PC-3 (cell line): ENCODE measurements at regions not wholly inside any gene's neighbourhood (a gene's known extent, or its start where the extent isn't known, plus 50 kb on each side); places are given as distances from the start of the nearest gene placed in this dataset.

Experiments
- EZH2 ChIP-seq: fragments of 300-600 bp; sonication (generic); IDR thresholded peaks from one replicate; pipeline ENCODE4 v1.6.1; 2017; ENCODE audit warnings: antibody characterized with exemption, mild to moderate bottlenecking, low read length; ENCODE audit not compliant: unreplicated experiment
- EZH2phosphoT487 ChIP-seq: fragments of 300-600 bp; sonication (generic); IDR thresholded peaks from 2 replicates; pipeline ENCODE4 v1.6.1; 2018; ENCODE audit warnings: mild to moderate bottlenecking, antibody characterized with exemption, low read length, borderline replicate concordance
- TF ChIP-seq, protein P1 (sequence below): fragments of 300-600 bp; sonication (generic); conservative IDR thresholded peaks from 2 replicates; pipeline ENCODE4 v1.5.1; 2017; ENCODE audit warnings: antibody characterized with exemption, low read depth, mild to moderate bottlenecking, low read length

DNA sequence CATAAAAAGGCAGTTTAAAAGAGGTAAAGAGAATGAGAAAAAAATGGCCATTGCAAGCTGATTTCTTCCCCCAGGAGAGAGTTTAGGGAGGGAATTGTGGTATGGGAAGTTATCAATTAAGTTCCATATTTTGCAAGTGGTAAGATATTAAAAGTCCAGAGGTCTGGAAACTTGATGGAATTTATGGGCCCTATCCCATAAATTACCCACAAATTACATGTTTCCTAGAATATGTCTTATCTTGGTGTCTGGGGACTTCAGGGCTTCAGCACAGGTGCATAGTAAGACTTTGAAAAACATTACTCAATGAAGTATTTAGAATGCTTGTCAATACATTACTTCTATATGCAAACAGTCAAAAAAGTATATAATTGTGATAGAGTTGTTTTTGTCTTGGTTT lies 614.9 kb upstream of the LRRC4C start:
- TF ChIP-seq, protein P1, sequence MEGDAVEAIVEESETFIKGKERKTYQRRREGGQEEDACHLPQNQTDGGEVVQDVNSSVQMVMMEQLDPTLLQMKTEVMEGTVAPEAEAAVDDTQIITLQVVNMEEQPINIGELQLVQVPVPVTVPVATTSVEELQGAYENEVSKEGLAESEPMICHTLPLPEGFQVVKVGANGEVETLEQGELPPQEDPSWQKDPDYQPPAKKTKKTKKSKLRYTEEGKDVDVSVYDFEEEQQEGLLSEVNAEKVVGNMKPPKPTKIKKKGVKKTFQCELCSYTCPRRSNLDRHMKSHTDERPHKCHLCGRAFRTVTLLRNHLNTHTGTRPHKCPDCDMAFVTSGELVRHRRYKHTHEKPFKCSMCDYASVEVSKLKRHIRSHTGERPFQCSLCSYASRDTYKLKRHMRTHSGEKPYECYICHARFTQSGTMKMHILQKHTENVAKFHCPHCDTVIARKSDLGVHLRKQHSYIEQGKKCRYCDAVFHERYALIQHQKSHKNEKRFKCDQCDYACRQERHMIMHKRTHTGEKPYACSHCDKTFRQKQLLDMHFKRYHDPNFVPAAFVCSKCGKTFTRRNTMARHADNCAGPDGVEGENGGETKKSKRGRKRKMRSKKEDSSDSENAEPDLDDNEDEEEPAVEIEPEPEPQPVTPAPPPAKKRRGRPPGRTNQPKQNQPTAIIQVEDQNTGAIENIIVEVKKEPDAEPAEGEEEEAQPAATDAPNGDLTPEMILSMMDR, result no peak
- TF ChIP-seq EZH2, result no peak
- no peak for TF ChIP-seq EZH2phosphoT487
